OCI-LY1 (cell line): ENCODE measurements at regions not wholly inside any gene's neighbourhood (a gene's known extent, or its start where the extent isn't known, plus 50 kb on each side); places are given as distances from the start of the nearest gene placed in this dataset.

Source experiments
- EZH2 ChIP-seq: fragments of 200-600 bp; sonication (generic), shearing (Covaris generic); IDR thresholded peaks from 2 replicates; pipeline ENCODE4 v1.8.0; 2017; ENCODE audit warnings: borderline replicate concordance, mixed run types, mild to moderate bottlenecking, antibody characterized with exemption, low read length, moderate library complexity, mixed read lengths
- TF ChIP-seq, protein P1 (sequence below): fragments of 200-600 bp; sonication (generic), shearing (Covaris generic); IDR thresholded peaks from 2 replicates; pipeline ENCODE4 v1.5.1; 2017; ENCODE audit warnings: mild to moderate bottlenecking, antibody characterized with exemption, low read length, moderate library complexity, mixed read lengths

- TF ChIP-seq, protein P1, sequence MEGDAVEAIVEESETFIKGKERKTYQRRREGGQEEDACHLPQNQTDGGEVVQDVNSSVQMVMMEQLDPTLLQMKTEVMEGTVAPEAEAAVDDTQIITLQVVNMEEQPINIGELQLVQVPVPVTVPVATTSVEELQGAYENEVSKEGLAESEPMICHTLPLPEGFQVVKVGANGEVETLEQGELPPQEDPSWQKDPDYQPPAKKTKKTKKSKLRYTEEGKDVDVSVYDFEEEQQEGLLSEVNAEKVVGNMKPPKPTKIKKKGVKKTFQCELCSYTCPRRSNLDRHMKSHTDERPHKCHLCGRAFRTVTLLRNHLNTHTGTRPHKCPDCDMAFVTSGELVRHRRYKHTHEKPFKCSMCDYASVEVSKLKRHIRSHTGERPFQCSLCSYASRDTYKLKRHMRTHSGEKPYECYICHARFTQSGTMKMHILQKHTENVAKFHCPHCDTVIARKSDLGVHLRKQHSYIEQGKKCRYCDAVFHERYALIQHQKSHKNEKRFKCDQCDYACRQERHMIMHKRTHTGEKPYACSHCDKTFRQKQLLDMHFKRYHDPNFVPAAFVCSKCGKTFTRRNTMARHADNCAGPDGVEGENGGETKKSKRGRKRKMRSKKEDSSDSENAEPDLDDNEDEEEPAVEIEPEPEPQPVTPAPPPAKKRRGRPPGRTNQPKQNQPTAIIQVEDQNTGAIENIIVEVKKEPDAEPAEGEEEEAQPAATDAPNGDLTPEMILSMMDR: no peak
- no peak for TF ChIP-seq EZH2
Observed at GRCh38 chr6:133769463-133769862, 119.5 kb upstream of the TCF21 start.
